Spleen (tissue), 7 donors: ENCODE measurements at regions not wholly inside any gene's neighbourhood (a gene's known extent, or its start where the extent isn't known, plus 50 kb on each side); places are given as distances from the start of the nearest gene placed in this dataset.

ENCODE experiments used
- CTCF ChIP-seq, 11 experiments: fragments of 200-600 bp in 7 of 11; fragments of 450-650 bp in 4 of 11; sonication (generic) in 4 of 11; IDR thresholded peaks in 8 of 11; conservative IDR thresholded peaks in 3 of 11; 1 replicate in 7 of 11; 2 replicates in 4 of 11; pipeline versions ENCODE4 v1.4.0 to v1.8.0; 2016 to 2021; ENCODE audit warnings: antibody characterized with exemption in 11 of 11, inconsistent platforms in 4 of 11, mild to moderate bottlenecking in 1 of 11
- POLR2A ChIP-seq, 3 donors: fragments of 450-650 bp; IDR thresholded peaks; one replicate each; pipeline ENCODE4 v1.5.1; 2017; ENCODE audit warnings: antibody characterized with exemption in 3 of 3, mild to moderate bottlenecking in 1 of 3
- POLR2AphosphoS5 ChIP-seq, 3 donors: sonication (generic); formaldehyde crosslinking; IDR thresholded peaks; one replicate each; pipeline ENCODE4 v1.5.1; 2017; ENCODE audit warnings: antibody characterized with exemption in 3 of 3
- donor health status: DM: no; HTN: no; CAD: no; lungs with moderate emphysema.
- donor health status: DM: no; HTN: no; CAD: no.
- donor health status: DM: no; HTN: no; CAD: no.

- no peak for TF ChIP-seq CTCF (IDR thresholded peaks at IDR 0.05 in 8 of 11, conservative IDR thresholded peaks at IDR 0.05 in 3 of 11)
- TF ChIP-seq POLR2A (IDR thresholded peaks at IDR 0.05): no peak
- TF ChIP-seq POLR2AphosphoS5 (IDR thresholded peaks at IDR 0.05): no peak
Measured at GRCh38 chr17:77856551-77857305, 101.8 kb upstream of the TNRC6C start.
